Astrocyte of the hippocampus (primary cell): ENCODE measurements at regions not wholly inside any gene's neighbourhood (a gene's known extent, or its start where the extent isn't known, plus 50 kb on each side); places are given as distances from the start of the nearest gene placed in this dataset.
"Not testable (repeated sequence)": the region's sequence is repeated elsewhere in the genome, so short reads cannot be mapped to it uniquely, and the experiment has no call there.

Source experiments
- DNase-seq: peaks from one replicate; pipeline ENCODE4 v3.0.0; 2011; ENCODE audit warnings: low read depth, low spot score

DNA sequence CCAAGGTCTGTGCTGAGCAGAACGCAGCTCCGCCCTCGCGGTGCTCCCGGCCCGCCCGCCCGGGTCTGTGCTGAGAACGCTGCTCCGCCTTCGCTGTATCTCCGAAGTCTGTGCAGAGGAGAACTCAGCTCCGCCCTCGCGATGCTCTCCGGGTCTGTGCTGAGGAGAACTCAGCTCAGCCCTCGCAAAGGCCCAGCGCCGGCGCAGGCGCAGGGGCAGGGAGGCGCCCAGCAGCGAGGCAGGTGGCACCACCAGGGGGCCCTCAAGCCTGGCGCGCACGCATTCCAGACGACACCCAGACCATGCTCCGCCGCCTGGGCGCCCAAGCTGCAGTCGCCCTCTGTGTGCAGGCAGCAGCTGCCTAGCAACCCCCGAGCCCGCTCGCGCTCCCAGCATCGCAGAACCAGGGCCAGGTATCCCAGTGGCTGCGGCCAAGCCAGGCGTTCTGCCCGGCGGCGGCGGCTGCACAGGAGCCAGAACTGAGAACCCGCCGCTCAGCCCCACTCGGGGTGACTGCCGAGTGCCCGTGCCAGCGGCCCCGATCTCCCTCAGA lies 672.1 kb upstream of the DEFB115 start:
- peak; percentile 18 for DNase-seq

DNA sequence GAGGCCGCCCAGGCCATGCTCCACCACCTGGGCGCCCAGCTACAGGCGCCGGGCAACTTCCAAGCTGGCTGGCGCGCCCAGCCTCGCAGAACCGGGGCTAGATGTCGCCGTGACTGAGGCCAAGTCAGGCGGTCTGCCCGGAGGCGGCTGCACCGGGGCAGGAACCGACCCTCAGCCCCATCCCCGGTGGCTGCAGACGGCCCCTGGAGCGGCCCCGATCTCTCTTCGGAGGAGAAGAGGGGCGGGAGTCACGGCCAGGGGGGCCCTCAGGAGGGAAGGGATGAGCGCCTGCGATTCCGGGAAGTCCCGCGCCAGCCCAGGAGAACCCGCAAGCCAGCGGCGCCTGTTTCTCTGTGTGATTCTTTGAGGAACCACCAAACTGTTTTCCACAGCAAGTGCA lies 671.3 kb upstream of the DEFB115 start:
- not testable (repeated sequence) for DNase-seq

DNA sequence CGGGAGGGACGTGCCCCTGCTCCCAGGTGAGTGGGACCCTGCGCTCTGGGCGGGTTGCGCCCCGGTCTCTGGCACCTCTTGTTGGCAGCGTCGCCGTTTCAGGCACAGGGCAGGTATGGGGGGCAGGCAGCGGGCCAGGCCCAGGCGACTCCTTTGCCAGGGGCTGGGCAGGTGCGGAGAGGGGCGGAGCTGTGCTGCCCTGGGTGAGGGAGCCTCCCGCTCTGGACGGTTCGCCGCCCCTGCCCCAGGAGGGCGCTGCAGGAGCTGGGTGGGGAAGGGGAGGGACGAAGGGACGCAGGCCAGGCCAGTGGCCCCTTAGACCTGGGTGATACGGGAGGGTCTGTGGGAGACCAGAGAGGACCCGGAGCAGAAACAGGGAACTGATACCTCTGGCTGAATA lies 663.9 kb upstream of the DEFB115 start:
- DNase-seq: no peak

- DNase-seq: no peak
Observed at GRCh38 chr20:30594112-30594511, 663.4 kb upstream of the DEFB115 start.

GRCh38 chr20:30595698-30596097 lies 661.8 kb upstream of the DEFB115 start:
- no peak for DNase-seq

DNA sequence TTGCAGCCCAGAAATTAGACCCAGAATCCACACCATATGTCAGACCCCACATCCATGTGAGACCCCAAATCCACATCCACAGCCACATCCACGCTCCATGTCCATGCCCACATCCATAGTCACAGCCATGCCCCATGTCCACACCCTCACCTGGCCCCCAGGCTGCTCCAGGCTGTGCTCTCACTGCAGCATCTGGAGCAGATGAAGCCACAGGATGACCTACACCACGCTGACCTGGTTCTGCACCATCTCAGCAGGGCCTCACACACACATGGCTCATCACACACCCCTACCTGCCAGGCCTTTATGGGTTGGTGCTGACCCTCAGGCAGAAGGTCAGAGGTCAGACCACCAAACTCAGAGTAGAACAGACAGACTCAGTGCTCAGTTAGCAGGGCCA lies 660.0 kb upstream of the DEFB115 start:
- not testable (repeated sequence) for DNase-seq

- no peak for DNase-seq
Observed at GRCh38 chr20:30598460-30599230, 658.8 kb upstream of the DEFB115 start.

DNA sequence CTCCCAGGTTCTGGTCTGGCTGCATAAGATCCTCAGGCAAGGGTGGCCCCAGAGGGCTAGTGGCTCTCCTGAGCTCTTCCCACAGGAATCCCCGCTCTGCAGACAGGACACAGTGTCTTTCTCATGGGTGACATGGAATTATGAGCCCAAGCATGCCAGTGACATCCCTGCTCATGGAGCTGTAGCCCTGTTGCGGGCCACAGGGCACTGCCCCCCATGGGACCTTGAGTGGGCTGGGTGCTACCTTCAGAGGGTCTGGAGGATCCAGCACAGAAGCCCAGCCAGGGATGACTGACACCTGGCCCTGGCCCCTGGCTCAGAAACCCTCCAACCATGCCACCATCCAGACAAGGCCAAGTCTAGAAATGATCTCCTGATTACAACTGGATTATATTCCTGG lies 657.5 kb upstream of the DEFB115 start:
- DNase-seq: no peak

DNA sequence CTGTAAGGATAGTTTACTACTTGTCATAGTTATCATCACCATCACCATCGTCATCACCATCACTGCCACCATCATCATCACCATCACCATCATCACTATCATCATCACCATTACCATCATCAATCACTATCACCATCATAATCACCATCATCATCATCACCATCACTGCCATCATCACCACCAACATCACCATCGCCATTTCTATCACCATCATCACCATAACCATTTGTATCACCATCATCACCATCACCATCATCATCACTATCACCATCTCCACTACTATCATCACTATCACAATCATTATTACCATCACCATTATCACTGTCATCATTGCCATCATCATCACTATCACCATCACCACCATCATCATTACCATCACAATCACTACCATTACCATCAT lies 655.5 kb upstream of the DEFB115 start:
- no peak for DNase-seq

- DNase-seq: no peak
Observed at GRCh38 chr20:30602424-30602823, 655.0 kb upstream of the DEFB115 start.

DNA sequence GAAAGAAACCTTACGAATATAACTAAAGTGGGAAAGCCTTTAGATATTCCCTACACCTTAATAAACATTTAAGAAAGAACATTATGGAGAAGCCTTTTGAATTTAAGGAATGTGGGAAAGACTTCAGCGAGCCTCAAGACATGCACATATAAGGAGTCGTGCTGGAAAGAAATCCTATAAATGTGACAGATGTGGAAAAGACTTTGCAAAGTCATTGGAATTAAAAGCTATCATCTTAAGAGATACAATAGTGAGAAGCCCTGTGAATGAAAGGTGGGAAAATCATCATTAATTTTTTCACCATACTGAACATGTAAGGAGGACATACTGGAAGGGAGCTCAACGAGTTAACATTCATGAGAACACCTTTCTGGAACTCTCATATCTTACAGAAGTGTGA lies 650.5 kb upstream of the DEFB115 start:
- DNase-seq: no peak

DNA sequence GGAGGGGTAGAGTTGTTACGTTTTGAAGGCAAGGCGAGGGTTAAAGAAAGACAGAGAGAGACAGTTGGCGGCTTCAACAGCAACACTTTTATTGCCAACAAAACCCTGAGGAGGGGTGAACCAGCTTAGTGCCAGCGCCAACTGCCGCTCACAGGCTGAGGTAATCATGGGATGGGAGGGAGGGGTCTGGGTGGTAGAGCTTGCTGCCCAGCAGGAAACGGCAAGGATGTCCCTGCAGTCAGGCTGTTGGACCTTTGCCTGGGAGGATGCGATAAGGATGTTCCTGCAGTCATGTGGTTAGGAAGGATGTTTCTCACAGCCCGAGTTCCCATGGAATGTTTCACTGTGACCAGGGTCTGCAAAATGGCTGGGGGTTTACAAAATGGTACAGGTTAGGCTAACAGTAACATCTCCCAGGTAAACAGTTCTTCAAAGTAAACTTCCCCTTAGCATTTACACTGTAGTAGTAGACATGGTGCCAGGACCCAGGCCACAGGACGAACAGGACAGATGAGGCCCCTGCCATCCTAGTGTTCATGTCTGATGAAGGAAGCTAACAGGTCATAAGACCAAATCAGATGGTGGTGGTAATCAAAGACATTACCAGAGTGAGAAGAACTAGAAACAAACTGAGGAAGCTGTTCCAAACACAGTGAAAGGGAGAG lies 647.3 kb upstream of the DEFB115 start:
- no peak for DNase-seq

- DNase-seq: no peak
Observed at GRCh38 chr20:30610751-30611150, 646.7 kb upstream of the DEFB115 start.

DNA sequence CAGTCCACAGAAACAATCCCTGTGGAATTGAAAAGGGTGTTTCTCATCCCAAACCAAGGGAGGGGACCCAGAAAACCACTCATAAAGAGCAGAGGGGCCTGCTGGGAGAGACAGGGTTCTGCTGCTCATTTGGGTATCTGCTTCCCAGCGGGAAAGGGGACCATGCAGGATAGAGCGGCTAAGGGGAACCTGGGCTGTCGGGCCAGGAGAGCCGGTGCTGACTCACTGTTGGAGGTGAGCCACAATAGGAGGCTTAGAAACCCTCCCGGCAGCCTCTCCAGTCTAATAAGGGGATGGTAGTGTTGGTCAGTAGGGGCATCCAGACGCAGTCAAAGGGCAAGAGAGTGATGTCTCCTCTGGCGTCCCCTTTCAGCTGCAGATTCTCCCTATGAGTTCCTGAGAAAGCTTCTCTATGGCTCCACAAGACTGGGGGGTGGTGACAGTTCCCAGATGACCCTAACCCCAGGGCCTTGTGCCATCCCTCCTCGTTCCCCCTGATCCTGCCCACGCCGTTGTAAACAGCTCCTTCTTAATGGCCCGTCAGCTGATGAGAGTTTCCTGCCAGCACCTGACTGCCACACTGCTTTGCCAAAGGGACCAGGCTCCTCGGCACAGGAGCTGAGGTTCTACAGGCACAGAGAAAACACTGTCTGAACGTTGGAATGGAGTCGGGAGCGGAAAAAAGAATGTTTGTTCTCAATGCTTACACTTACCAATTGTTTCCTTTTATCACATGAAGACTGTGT lies 646.1 kb upstream of the DEFB115 start:
- DNase-seq: no peak

DNA sequence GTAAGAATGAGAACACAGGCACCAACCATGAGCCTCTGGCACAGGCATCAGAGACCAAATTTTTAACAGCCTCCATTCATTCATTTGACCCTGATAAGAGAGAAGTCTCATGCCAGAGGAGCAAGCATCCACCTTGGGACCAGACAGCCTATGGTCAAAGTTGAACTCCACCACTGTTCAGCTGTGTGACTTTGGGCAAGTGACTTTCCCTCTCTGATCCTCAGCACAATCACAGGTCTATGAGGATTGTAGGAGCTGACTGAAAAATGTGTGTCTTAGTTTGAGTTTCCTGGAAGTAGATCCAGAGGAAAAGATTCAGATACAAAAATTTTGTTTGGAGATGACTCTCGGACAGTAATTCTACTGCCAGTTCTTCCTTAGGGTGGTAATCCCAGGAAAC lies 645.1 kb upstream of the DEFB115 start:
- DNase-seq: no peak

GRCh38 chr20:30621346-30621745 lies 636.1 kb upstream of the DEFB115 start:
- DNase-seq: not testable (repeated sequence)

DNA sequence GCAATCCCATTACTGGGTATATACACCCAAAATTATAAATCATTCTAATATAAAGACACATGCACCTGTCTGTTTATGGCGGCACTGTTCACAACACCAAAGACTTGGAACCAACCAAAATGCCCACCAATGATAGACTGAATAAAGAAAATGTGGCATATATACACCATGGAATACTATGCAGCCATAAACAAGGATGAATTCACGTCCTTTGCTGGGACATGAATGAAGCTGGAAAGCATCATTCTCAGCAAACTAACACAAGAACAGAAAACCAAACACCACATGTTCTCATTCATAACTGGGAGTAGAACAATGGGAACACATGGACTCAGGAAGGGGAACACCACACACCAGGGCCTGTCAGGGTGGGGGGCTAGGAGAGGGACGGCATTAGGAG lies 633.2 kb upstream of the DEFB115 start:
- DNase-seq: not testable (repeated sequence)

DNA sequence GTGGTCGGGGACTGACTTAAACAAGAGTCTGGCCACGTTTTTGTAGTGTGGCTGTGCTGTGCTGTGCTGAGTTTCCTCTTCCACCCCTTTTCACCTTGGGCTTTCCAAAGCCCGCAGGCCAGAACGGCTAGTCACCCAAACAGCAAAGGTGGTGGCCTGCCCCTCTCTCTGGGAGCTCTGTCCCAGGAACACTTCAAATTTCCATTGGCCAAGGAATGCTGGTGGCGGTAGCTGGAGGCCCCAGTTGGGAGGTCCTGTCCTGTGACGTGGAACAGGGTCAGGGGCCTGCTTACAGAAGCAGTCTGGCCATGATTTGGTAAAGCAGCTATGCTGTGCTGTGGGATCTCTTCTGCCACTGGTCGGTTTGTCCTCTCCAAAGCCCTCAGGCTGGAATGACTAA lies 628.1 kb upstream of the DEFB115 start:
- DNase-seq: not testable (repeated sequence)

- no peak for DNase-seq
Observed at GRCh38 chr20:30630761-30631160, 626.7 kb upstream of the DEFB115 start.

DNA sequence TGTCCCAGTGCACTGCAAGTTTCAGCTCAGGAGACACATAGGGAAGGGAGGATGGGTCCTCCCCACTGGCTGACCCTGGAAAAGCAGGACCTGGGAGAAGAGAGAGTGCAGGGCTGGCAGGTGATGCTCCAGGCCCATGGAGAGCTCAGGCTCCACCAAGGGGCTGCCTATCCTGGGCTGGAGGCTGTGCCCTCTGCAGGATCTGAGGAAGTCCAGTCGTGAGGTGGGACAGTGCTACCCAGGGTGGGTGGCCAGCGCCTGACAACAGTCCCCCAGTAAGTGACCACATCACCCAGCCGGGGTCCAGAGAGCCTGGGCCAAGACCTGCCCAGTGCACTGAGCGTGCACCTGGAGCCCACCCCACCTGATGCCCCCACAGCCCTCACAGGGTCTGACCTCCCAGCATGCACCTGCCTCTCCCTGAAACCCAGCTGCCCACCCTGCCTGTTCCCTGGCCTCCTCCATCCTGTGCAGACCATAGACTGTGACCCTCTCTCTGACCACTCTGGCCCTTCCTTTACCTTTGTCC lies 626.1 kb upstream of the DEFB115 start:
- not testable (repeated sequence) for DNase-seq

- DNase-seq: not testable (repeated sequence)
Observed at GRCh38 chr20:30632773-30633172, 624.7 kb upstream of the DEFB115 start.

GRCh38 chr20:30641522-30641921 lies 615.9 kb upstream of the DEFB115 start:
- DNase-seq: not testable (repeated sequence)
